Neuronal stem cell (in vitro differentiated cells): ENCODE measurements at regions not wholly inside any gene's neighbourhood (a gene's known extent, or its start where the extent isn't known, plus 50 kb on each side); places are given as distances from the start of the nearest gene placed in this dataset.

ENCODE experiments used
- DNase-seq: peaks from one replicate; pipeline ENCODE4 v3.0.0-alpha.2; 2013; ENCODE audit warnings: low spot score
- H2AFZ ChIP-seq: one replicate; pipeline ENCODE4 v1.6.1; 2013; ENCODE audit warnings: mild to moderate bottlenecking, low read length, inconsistent platforms
- H2AK5ac ChIP-seq: 2 replicates; pipeline ENCODE4 v1.6.1; 2013; ENCODE audit warnings: low read depth, mild to moderate bottlenecking, inconsistent platforms, low read length, moderate library complexity, mixed read lengths
- H2BK120ac ChIP-seq: 2 replicates; pipeline ENCODE4 v1.6.1; 2013; ENCODE audit warnings: low read depth, mild to moderate bottlenecking, inconsistent platforms, low read length, moderate library complexity, mixed read lengths
- H2BK12ac ChIP-seq: one replicate; pipeline ENCODE4 v1.6.1; 2013; ENCODE audit warnings: low read length, inconsistent platforms
- H2BK15ac ChIP-seq: 2 replicates; pipeline ENCODE4 v1.6.1; 2013; ENCODE audit warnings: mild to moderate bottlenecking, low read length, inconsistent platforms, mixed read lengths
- H2BK5ac ChIP-seq: one replicate; pipeline ENCODE4 v1.6.1; 2013; ENCODE audit warnings: inconsistent platforms, mild to moderate bottlenecking, low read length, moderate library complexity
- H3K14ac ChIP-seq: one replicate; pipeline ENCODE4 v1.6.1; 2013; ENCODE audit warnings: low read length, inconsistent platforms
- H3K18ac ChIP-seq: 2 replicates; pipeline ENCODE4 v1.6.1; 2013; ENCODE audit warnings: low read length, inconsistent platforms
- H3K23ac ChIP-seq: 2 replicates; pipeline ENCODE4 v1.6.1; 2013; ENCODE audit warnings: low read depth, mild to moderate bottlenecking, mixed read lengths, low read length, inconsistent platforms; ENCODE audit not compliant: poor library complexity
- H3K27ac ChIP-seq: replicated peaks from 3 replicates; pipeline ENCODE4 v1.5.1; 2013; ENCODE audit warnings: low read length, inconsistent platforms
- H3K27me3 ChIP-seq, 3 experiments: 2 replicates each; pipeline ENCODE4 v1.6.1; 2013; ENCODE audit warnings: low read length in 3 of 3, mild to moderate bottlenecking in 2 of 3, inconsistent platforms in 1 of 3, low read depth in 1 of 3, mixed read lengths in 1 of 3, moderate library complexity in 1 of 3; ENCODE audit not compliant: control insufficient read depth in 3 of 3, insufficient read depth in 3 of 3
- H3K36me3 ChIP-seq, 2 donors: replicated peaks in 1 of 2; 2 replicates each; pipeline ENCODE4 v1.6.1; 2013; ENCODE audit warnings: low read length in 2 of 2; ENCODE audit not compliant: control insufficient read depth in 2 of 2, insufficient read depth in 2 of 2
- H3K4ac ChIP-seq: 2 replicates; pipeline ENCODE4 v1.6.1; 2013; ENCODE audit warnings: inconsistent platforms, mild to moderate bottlenecking, low read length, moderate library complexity
- H3K4me1 ChIP-seq, 2 donors: 1 replicate in 1 of 2; 2 replicates in 1 of 2; pipeline ENCODE4 v1.6.1; 2013; ENCODE audit warnings: low read length in 2 of 2, low read depth in 1 of 2; ENCODE audit not compliant: control insufficient read depth in 2 of 2, insufficient read depth in 1 of 2
- H3K4me2 ChIP-seq: one replicate; pipeline ENCODE4 v1.6.1; 2013; ENCODE audit warnings: mild to moderate bottlenecking, low read length, inconsistent platforms; ENCODE audit not compliant: insufficient read depth, poor library complexity, severe bottlenecking
- H3K4me3 ChIP-seq, 2 donors: 2 replicates each; pipeline ENCODE4 v1.5.1; 2013; ENCODE audit warnings: low read length in 2 of 2, mild to moderate bottlenecking in 2 of 2, inconsistent platforms in 1 of 2, moderate library complexity in 1 of 2
- H3K79me1 ChIP-seq: one replicate; pipeline ENCODE4 v1.6.1; 2013; ENCODE audit warnings: low read depth, mild to moderate bottlenecking, inconsistent platforms, low read length, moderate library complexity
- H3K9ac ChIP-seq: one replicate; pipeline ENCODE4 v1.6.1; 2013; ENCODE audit warnings: mild to moderate bottlenecking, low read depth, low read length, inconsistent platforms; ENCODE audit not compliant: poor library complexity
- H3K9me3 ChIP-seq, 2 donors: replicated peaks in 1 of 2; 2 replicates each; pipeline versions ENCODE3 to v1.6.1; 2013; ENCODE audit warnings: low read length in 2 of 2, mild to moderate bottlenecking in 2 of 2, inconsistent platforms in 1 of 2, low read depth in 1 of 2, mixed read lengths in 1 of 2, moderate library complexity in 1 of 2; ENCODE audit not compliant: control insufficient read depth in 2 of 2, insufficient read depth in 1 of 2
- H4K8ac ChIP-seq: one replicate; pipeline ENCODE4 v1.6.1; 2013; ENCODE audit warnings: low read depth, mild to moderate bottlenecking, inconsistent platforms, low read length, moderate library complexity
- H4K91ac ChIP-seq: one replicate; pipeline ENCODE4 v1.6.1; 2013; ENCODE audit warnings: low read length, low read depth, mild to moderate bottlenecking, inconsistent platforms; ENCODE audit not compliant: poor library complexity
- WGBS, 2 donors: extraction: QIAGEN DNeasy Blood & Tissue Kit; methylation state at CpG; one replicate each; pipeline ENCODE4 v1.1.7; 2013; ENCODE audit warnings: missing lambda C conversion rate in 2 of 2, mixed read lengths in 1 of 2; ENCODE audit not compliant: insufficient read length in 2 of 2, insufficient replicate concordance in 1 of 2; ENCODE audit errors: extremely low coverage in 2 of 2; 5-methylcytosine and 5-hydroxymethylcytosine counted together

DNA sequence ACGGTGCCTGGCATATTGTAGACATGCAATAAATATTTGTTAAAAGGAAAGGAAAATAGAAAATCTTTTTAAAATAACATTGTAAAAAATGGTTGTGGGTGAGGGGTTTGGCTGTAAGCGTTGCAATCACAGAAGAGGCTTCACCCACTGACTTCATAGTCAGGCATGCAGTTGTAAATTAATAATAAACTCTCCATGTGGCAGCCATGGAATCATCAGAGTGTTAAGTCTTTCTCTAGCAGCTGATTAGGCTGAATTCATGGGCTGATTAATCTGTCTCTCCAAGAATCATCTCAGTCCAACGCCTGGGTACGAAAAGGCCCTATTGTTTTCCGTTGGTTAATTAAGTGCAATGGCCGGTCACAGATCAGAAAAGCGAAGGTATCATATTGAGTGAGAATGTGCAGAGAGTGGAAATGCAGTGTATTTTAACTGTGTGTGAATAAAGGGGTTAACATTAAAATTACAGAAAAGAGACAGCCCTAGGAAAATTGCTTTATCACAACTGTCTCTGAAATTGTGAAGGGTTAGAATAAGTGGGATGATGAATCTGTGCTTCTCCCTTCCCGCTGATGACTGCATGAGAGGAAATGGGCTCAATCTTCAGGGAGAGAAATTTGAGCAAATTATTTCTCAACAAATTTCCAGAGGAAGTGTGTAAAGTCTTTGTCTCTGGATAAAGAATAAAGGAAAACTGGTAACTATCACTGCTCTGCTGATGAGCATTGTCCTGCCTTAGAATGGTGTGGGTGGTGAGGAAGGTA, 269.0 kb downstream of the FAM76B start:
- Histone ChIP-seq H3K9ac (no peak overlapping the region), H3K4me2 (no peak overlapping the region), H3K36me3 (no peaks in the 10 kb centered on the region), H2AFZ (no peak overlapping the region), H3K27ac (no peak overlapping the region), H2BK12ac (no peak overlapping the region), H2AK5ac (no peak overlapping the region), H3K23ac (no peak overlapping the region), H2BK5ac (no peak overlapping the region), H3K18ac (no peak overlapping the region), H3K27me3 (no peaks in the 10 kb centered on the region), H3K4me3 (no peak overlapping the region), H3K4me1 (peaks cover 0 to 2% of the 10 kb centered on the region in 2 donors), H3K14ac (no peak overlapping the region), H3K79me1 (no peaks in the 10 kb centered on the region), H2BK15ac (no peak overlapping the region), H4K8ac (no peak overlapping the region), H3K4ac (no peak overlapping the region), H3K9me3 (no peaks in the 10 kb centered on the region), H4K91ac (no peak overlapping the region), H2BK120ac (no peak overlapping the region)
- DNase-seq: no peak
- no CpG with 5 or more reads among the region's 8 CpGs for WGBS, 2 donors

DNA sequence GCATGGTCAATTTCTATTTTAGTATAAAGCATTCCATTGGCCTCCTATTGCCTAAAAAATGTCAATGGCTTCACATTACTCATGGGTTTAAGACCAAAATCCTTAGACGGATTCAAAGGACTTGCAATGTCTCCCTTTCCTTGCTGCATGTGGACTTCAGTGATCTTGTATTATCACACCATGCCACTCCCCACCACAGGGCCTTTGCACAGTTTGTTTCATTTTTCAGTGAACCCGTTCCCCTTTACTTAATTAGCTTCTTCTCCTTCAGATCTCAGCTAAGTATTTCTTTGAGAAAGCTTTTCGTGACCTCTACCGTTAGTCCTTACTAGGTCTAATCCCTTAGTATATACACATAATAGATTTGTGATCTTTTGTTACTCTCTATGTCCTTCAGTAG, 269.7 kb downstream of the FAM76B start:
- Histone ChIP-seq H2AK5ac (no peak overlapping the region), H3K4ac (no peak overlapping the region), H3K27me3 (no peaks in the 10 kb centered on the region), H3K4me1 (peaks cover 0 to 2% of the 10 kb centered on the region in 2 donors), H3K9ac (no peak overlapping the region), H4K91ac (no peak overlapping the region), H3K9me3 (no peaks in the 10 kb centered on the region), H3K4me2 (no peak overlapping the region), H3K14ac (no peak overlapping the region), H3K79me1 (no peaks in the 10 kb centered on the region), H2BK5ac (no peak overlapping the region), H3K4me3 (no peak overlapping the region), H3K27ac (no peak overlapping the region), H3K23ac (no peak overlapping the region), H3K36me3 (no peaks in the 10 kb centered on the region), H4K8ac (no peak overlapping the region), H2BK120ac (no peak overlapping the region), H2BK15ac (no peak overlapping the region), H3K18ac (no peak overlapping the region), H2BK12ac (no peak overlapping the region), H2AFZ (no peak overlapping the region)
- no CpG with 5 or more reads among the region's 4 CpGs for WGBS, 2 donors
- no peak for DNase-seq

DNA sequence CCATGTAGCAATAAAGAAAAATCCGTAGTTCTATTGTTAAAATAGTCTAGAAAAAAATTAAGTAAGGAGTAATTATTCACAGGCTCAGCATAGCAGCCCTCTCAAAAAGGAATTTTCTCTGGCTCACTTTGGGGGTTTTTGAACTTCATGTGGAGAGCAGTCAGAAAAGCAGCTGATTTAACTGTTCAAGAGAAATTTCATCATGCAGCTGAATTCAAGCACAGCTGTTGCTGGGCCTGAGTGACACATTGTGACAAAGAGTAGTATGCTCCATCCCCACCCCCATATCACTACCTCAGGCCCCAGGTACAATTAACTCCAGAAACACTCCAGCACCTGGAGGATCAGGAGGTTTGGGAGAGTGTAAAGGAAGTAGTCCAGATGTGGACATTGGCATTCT, 272.1 kb downstream of the FAM76B start:
- Histone ChIP-seq H2AFZ (no peak overlapping the region), H3K4ac (no peak overlapping the region), H3K23ac (no peak overlapping the region), H3K18ac (no peak overlapping the region), H3K9ac (no peak overlapping the region), H3K14ac (no peak overlapping the region), H3K27me3 (no peaks in the 10 kb centered on the region), H3K27ac (no peak overlapping the region), H2BK12ac (no peak overlapping the region), H2BK5ac (no peak overlapping the region), H3K4me1 (peaks cover 0 to 2% of the 10 kb centered on the region in 2 donors), H4K91ac (no peak overlapping the region), H2BK15ac (no peak overlapping the region), H3K79me1 (no peaks in the 10 kb centered on the region), H3K4me3 (no peak overlapping the region), H3K9me3 (no peaks in the 10 kb centered on the region), H4K8ac (no peak overlapping the region), H3K36me3 (no peaks in the 10 kb centered on the region), H2BK120ac (no peak overlapping the region), H3K4me2 (no peak overlapping the region), H2AK5ac (no peak overlapping the region)
- no peak for DNase-seq
- no CpG with 5 or more reads among the region's 1 CpG for WGBS, 2 donors

DNA sequence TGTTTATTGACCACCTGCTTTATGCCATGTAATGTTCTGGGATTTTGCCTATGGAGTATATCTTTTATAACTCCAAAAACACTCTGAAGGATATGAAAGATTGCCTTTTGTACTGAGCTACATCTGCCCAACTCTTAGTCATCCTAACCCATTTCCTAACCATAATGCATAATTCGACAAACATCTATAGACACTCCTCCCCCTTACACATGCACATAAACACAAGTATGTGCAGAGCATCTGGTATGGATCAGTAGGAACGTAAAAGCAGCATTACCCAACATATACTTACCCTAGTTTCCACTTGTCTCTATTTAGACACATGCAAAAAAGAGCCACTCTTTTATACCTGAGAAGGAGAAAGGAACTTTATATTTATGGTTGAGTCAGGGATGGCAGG, 272.8 kb downstream of the FAM76B start:
- H3K4me1 ChIP-seq: peaks cover 0 to 4% of the 10 kb centered on the region in 2 donors
- no CpG with 5 or more reads among the region's 2 CpGs for WGBS, 2 donors
- H3K14ac ChIP-seq: no peak overlapping the region
- H4K8ac ChIP-seq: no peak overlapping the region
- H3K4ac ChIP-seq: no peak overlapping the region
- no peak overlapping the region for H3K4me3 ChIP-seq
- H3K27ac ChIP-seq: no peak overlapping the region
- no peaks in the 10 kb centered on the region for H3K27me3 ChIP-seq
- H4K91ac ChIP-seq: no peak overlapping the region
- no peak overlapping the region for H3K23ac ChIP-seq
- H2AFZ ChIP-seq: no peak overlapping the region
- no peak overlapping the region for H2BK5ac ChIP-seq
- no peak overlapping the region for H3K18ac ChIP-seq
- no peak overlapping the region for H3K9ac ChIP-seq
- H3K79me1 ChIP-seq: no peaks in the 10 kb centered on the region
- H2AK5ac ChIP-seq: no peak overlapping the region
- no peak overlapping the region for H2BK15ac ChIP-seq
- DNase-seq: no peak
- no peak overlapping the region for H3K4me2 ChIP-seq
- no peak overlapping the region for H2BK12ac ChIP-seq
- no peaks in the 10 kb centered on the region for H3K36me3 ChIP-seq
- no peak overlapping the region for H2BK120ac ChIP-seq
- no peaks in the 10 kb centered on the region for H3K9me3 ChIP-seq
